Vagina (tissue), 2 donors: ENCODE measurements at regions not wholly inside any gene's neighbourhood (a gene's known extent, or its start where the extent isn't known, plus 50 kb on each side); places are given as distances from the start of the nearest gene placed in this dataset.

Source experiments
- POLR2A ChIP-seq, 2 donors: fragments of 450-650 bp; IDR thresholded peaks; one replicate each; pipeline ENCODE4 v1.6.1; 2017; ENCODE audit warnings: antibody characterized with exemption in 2 of 2, mild to moderate bottlenecking in 2 of 2, moderate library complexity in 2 of 2
- POLR2AphosphoS5 ChIP-seq, 2 donors: sonication (generic); formaldehyde crosslinking; IDR thresholded peaks; one replicate each; pipeline ENCODE4 v1.9.0; 2017; ENCODE audit warnings: antibody characterized with exemption in 2 of 2, mild to moderate bottlenecking in 2 of 2, low read depth in 1 of 2; ENCODE audit not compliant: insufficient read depth in 1 of 2
- TF ChIP-seq, protein P1 (sequence below), 3 experiments: fragments of 450-650 bp in 2 of 3; fragments of 200-600 bp in 1 of 3; sonication (generic) in 1 of 3; IDR thresholded peaks; one replicate each; pipeline ENCODE4 v1.5.1; 2017 to 2019; ENCODE audit warnings: antibody characterized with exemption in 3 of 3, mild to moderate bottlenecking in 2 of 3, moderate library complexity in 2 of 3

DNA sequence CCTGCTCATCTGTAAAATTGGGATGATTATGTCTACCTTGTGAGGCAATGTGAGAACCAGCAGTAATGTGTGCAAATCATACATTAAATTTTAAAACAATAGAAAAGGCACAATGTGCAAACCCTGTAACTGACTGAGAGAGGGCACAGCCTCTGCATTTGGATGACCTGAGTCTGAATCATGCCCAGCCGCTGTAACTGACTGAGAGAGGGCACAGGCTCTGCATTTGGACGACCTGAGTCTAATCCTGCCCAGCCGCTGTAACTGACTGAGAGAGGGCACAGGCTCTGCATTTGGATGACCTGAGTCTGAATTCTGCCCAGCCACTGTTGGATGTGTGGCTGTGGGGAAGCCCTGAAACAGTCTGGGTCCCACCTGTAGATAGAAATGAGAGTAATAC lies 351.5 kb upstream of the SHH start:
- TF ChIP-seq, protein P1, sequence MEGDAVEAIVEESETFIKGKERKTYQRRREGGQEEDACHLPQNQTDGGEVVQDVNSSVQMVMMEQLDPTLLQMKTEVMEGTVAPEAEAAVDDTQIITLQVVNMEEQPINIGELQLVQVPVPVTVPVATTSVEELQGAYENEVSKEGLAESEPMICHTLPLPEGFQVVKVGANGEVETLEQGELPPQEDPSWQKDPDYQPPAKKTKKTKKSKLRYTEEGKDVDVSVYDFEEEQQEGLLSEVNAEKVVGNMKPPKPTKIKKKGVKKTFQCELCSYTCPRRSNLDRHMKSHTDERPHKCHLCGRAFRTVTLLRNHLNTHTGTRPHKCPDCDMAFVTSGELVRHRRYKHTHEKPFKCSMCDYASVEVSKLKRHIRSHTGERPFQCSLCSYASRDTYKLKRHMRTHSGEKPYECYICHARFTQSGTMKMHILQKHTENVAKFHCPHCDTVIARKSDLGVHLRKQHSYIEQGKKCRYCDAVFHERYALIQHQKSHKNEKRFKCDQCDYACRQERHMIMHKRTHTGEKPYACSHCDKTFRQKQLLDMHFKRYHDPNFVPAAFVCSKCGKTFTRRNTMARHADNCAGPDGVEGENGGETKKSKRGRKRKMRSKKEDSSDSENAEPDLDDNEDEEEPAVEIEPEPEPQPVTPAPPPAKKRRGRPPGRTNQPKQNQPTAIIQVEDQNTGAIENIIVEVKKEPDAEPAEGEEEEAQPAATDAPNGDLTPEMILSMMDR (IDR thresholded peaks at IDR 0.05): no peak
- TF ChIP-seq POLR2AphosphoS5 (IDR thresholded peaks at IDR 0.05; ENCODE audit: insufficient read depth in 1 of 2, low read depth in 1 of 2) (no peak), POLR2A (IDR thresholded peaks at IDR 0.05) (no peak)
